ENCODE measurements at regions not wholly inside any gene's neighbourhood (a gene's known extent, or its start where the extent isn't known, plus 50 kb on each side); places are given as distances from the start of the nearest gene placed in this dataset.

- Mint-ChIP-seq H3K9me3 (ENCODE audit: insufficient read depth) (peaks cover 7% of the 10 kb centered on the region), H3K4me3 (no peak overlapping the region), H3K27me3 (no peaks in the 10 kb centered on the region), H3K27ac (no peak overlapping the region), H3K4me1 (no peaks in the 10 kb centered on the region)
- Histone ChIP-seq H3K9ac (ENCODE audit: low read length) (no peak overlapping the region), H3K4me1 (ENCODE audit: control insufficient read depth in 2 of 2, insufficient read depth in 2 of 2, low read length in 2 of 2) (no peaks in the 10 kb centered on the region), H4K20me1 (ENCODE audit: control insufficient read depth, insufficient read depth, low read length, poor library complexity, severe bottlenecking) (no peaks in the 10 kb centered on the region), H3K4me3 (ENCODE audit: control extremely low read depth in 1 of 5, extremely low read depth in 1 of 5, insufficient read depth in 1 of 5, low read depth in 2 of 5, low read length in 4 of 5) (no peak overlapping the region), H3K27me3 (replicated peaks in 1 of 4; ENCODE audit: control extremely low read depth in 1 of 4, control insufficient read depth in 3 of 4, insufficient read depth in 4 of 4, low read length in 3 of 4) (no peaks in the 10 kb centered on the region), H2AFZ (ENCODE audit: insufficient read depth, low read depth, low read length, poor library complexity, severe bottlenecking) (no peak overlapping the region), H3K4me2 (replicated peaks; ENCODE audit: low read depth, low read length, poor library complexity, severe bottlenecking) (no peak overlapping the region), H3K9me3 (ENCODE audit: control extremely low read depth in 1 of 3, control insufficient read depth in 2 of 3, insufficient read depth in 1 of 3, low read length in 2 of 3) (peaks cover 0 to 5% (median 2%) of the 10 kb centered on the region in 3 donors), H3K27ac (ENCODE audit: low read length in 2 of 2) (no peak overlapping the region), H3K36me3 (replicated peaks in 1 of 2; ENCODE audit: control extremely low read depth in 1 of 2, control insufficient read depth in 1 of 2, extremely low read depth in 1 of 2, insufficient read depth in 2 of 2, low read length in 1 of 2) (no peaks in the 10 kb centered on the region), H3K79me2 (ENCODE audit: control insufficient read depth, insufficient read depth, low read length) (no peaks in the 10 kb centered on the region)
- POLR2A ChIA-PET, result no interaction called here
- no peak for ATAC-seq (ENCODE audit: low read depth)
- no peak for DNase-seq
- intact Hi-C loops (cut with micrococcal nuclease), result no loop called here
- CTCF ChIA-PET, result no interaction called here
- TF ChIP-seq CTCF (IDR thresholded peaks at IDR 0.05) (no peak), EZH2 (IDR thresholded peaks at IDR 0.05; ENCODE audit: borderline replicate concordance, insufficient read depth, low read depth, low read length, poor library complexity, severe bottlenecking) (no peak)
- WGBS (ENCODE audit: insufficient coverage), result 90% methylated on average over 4 of the region's 5 CpGs
Observed at GRCh38 chr4:159564615-159565014, 461.7 kb downstream of the RAPGEF2 start.

- WGBS (ENCODE audit: insufficient coverage), result no CpG with 5 or more reads among the region's 1 CpG
- no peak overlapping the region for H2AFZ ChIP-seq (ENCODE audit: insufficient read depth, low read depth, low read length, poor library complexity, severe bottlenecking)
- Mint-ChIP-seq H3K4me1 (no peaks in the 10 kb centered on the region), H3K4me3 (no peak overlapping the region), H3K9me3 (ENCODE audit: insufficient read depth) (peaks cover 18% of the 10 kb centered on the region), H3K27me3 (no peaks in the 10 kb centered on the region), H3K27ac (no peak overlapping the region)
- H3K27ac ChIP-seq (ENCODE audit: low read length in 2 of 2), result no peak overlapping the region
- no peaks in the 10 kb centered on the region for H3K36me3 ChIP-seq (replicated peaks in 1 of 2; ENCODE audit: control extremely low read depth in 1 of 2, control insufficient read depth in 1 of 2, extremely low read depth in 1 of 2, insufficient read depth in 2 of 2, low read length in 1 of 2)
- peaks cover 2 to 5% (median 3%) of the 10 kb centered on the region in 3 donors for H3K9me3 ChIP-seq (ENCODE audit: control extremely low read depth in 1 of 3, control insufficient read depth in 2 of 3, insufficient read depth in 1 of 3, low read length in 2 of 3)
- DNase-seq (no peak), ATAC-seq (ENCODE audit: low read depth) (no peak)
- no peak overlapping the region for H3K9ac ChIP-seq (ENCODE audit: low read length)
- TF ChIP-seq EZH2 (IDR thresholded peaks at IDR 0.05; ENCODE audit: borderline replicate concordance, insufficient read depth, low read depth, low read length, poor library complexity, severe bottlenecking), result no peak
- TF ChIP-seq CTCF (IDR thresholded peaks at IDR 0.05), result no peak
- intact Hi-C loops (cut with micrococcal nuclease), result no loop called here
- H3K79me2 ChIP-seq (ENCODE audit: control insufficient read depth, insufficient read depth, low read length), result no peaks in the 10 kb centered on the region
- ChIA-PET POLR2A (no interaction called here), CTCF (no interaction called here)
- H3K4me2 ChIP-seq (replicated peaks; ENCODE audit: low read depth, low read length, poor library complexity, severe bottlenecking), result no peak overlapping the region
- H3K4me1 ChIP-seq (ENCODE audit: control insufficient read depth in 2 of 2, insufficient read depth in 2 of 2, low read length in 2 of 2), result no peaks in the 10 kb centered on the region
- H3K4me3 ChIP-seq (ENCODE audit: control extremely low read depth in 1 of 5, extremely low read depth in 1 of 5, insufficient read depth in 1 of 5, low read depth in 2 of 5, low read length in 4 of 5), result no peak overlapping the region
- H4K20me1 ChIP-seq (ENCODE audit: control insufficient read depth, insufficient read depth, low read length, poor library complexity, severe bottlenecking), result no peaks in the 10 kb centered on the region
- H3K27me3 ChIP-seq (replicated peaks in 1 of 4; ENCODE audit: control extremely low read depth in 1 of 4, control insufficient read depth in 3 of 4, insufficient read depth in 4 of 4, low read length in 3 of 4), result no peaks in the 10 kb centered on the region
Observed at GRCh38 chr4:159566786-159567185, 463.9 kb downstream of the RAPGEF2 start.

Data from B cell (primary cell).